Stimulated activated CD4-positive, alpha-beta T cell treated with anti-CD3 and anti-CD28 coated beads, Interleukin-2, amount 100 ng/mL, for 48 hours (primary cell): ENCODE measurements at regions not wholly inside any gene's neighbourhood (a gene's known extent, or its start where the extent isn't known, plus 50 kb on each side); places are given as distances from the start of the nearest gene placed in this dataset.

Source experiments
- DNase-seq, 2 donors: peaks; one replicate each; pipeline ENCODE4 v3.0.0-alpha.2; 2020

GRCh38 chr15:95096651-95097050 is 865.3 kb downstream of the MCTP2 start:
- DNase-seq, result no peak

GRCh38 chr15:95097361-95097760 is 866.0 kb downstream of the MCTP2 start:
- no peak for DNase-seq

- DNase-seq, result no peak
Measured at GRCh38 chr15:95105229-95105628, 873.9 kb downstream of the MCTP2 start.

- DNase-seq, result no peak
Measured at GRCh38 chr15:95106801-95107200, 875.4 kb downstream of the MCTP2 start.

- DNase-seq, result no peak
Measured at GRCh38 chr15:95108673-95109072, 877.3 kb downstream of the MCTP2 start.

GRCh38 chr15:95111969-95112368 is 880.6 kb downstream of the MCTP2 start:
- DNase-seq, result no peak

- no peak for DNase-seq
Measured at GRCh38 chr15:95113041-95113440, 881.7 kb downstream of the MCTP2 start.

GRCh38 chr15:95119041-95119610 is 887.8 kb downstream of the MCTP2 start:
- no peak for DNase-seq

GRCh38 chr15:95120595-95120994 is 889.2 kb downstream of the MCTP2 start:
- no peak for DNase-seq

GRCh38 chr15:95121191-95121590 is 889.8 kb downstream of the MCTP2 start:
- no peak for DNase-seq

GRCh38 chr15:95125803-95126202 is 894.4 kb downstream of the MCTP2 start:
- DNase-seq, result no peak

GRCh38 chr15:95127356-95127755 is 896.0 kb downstream of the MCTP2 start:
- no peak for DNase-seq

- DNase-seq, result no peak
Measured at GRCh38 chr15:95129574-95129973, 898.2 kb downstream of the MCTP2 start.

- no peak for DNase-seq
Measured at GRCh38 chr15:95131131-95131556, 899.8 kb downstream of the MCTP2 start.

GRCh38 chr15:95132774-95133173 is 901.4 kb downstream of the MCTP2 start:
- DNase-seq, result no peak

- DNase-seq, result no peak
Measured at GRCh38 chr15:95134431-95135110, 903.2 kb downstream of the MCTP2 start.

- DNase-seq, result no peak
Measured at GRCh38 chr15:95138604-95139270, 907.4 kb downstream of the MCTP2 start.

- DNase-seq, result no peak
Measured at GRCh38 chr15:95141486-95141885, 910.1 kb downstream of the MCTP2 start.

GRCh38 chr15:95142531-95142930 is 911.2 kb downstream of the MCTP2 start:
- DNase-seq, result no peak

- no peak for DNase-seq
Measured at GRCh38 chr15:95146481-95146880, 915.1 kb downstream of the MCTP2 start.

- DNase-seq, result no peak
Measured at GRCh38 chr15:95148183-95148582, 916.8 kb downstream of the MCTP2 start.

- no peak for DNase-seq
Measured at GRCh38 chr15:95149036-95149435, 917.7 kb downstream of the MCTP2 start.

GRCh38 chr15:95149771-95150170 is 918.4 kb downstream of the MCTP2 start:
- no peak for DNase-seq

- no peak for DNase-seq
Measured at GRCh38 chr15:95150466-95150865, 919.1 kb downstream of the MCTP2 start.
